Stimulated activated naive CD8-positive, alpha-beta T cell treated with anti-CD3 and anti-CD28 coated beads, Interleukin-15, amount 100 ng/mL, for 72 hours (primary cell): ENCODE measurements at regions not wholly inside any gene's neighbourhood (a gene's known extent, or its start where the extent isn't known, plus 50 kb on each side); places are given as distances from the start of the nearest gene placed in this dataset.
A peak's percentile ranks its signal among the peaks of the same experiment; 100 is the strongest.

Source experiments
- ATAC-seq: fragments of 150-1000 bp; cut with Tn5 transposase; 2 replicates; pipeline ENCODE4 v1.10.0; 2021; ENCODE audit warnings: mild to moderate bottlenecking, moderate library complexity
- DNase-seq, 2 donors: peaks; one replicate each; pipeline ENCODE4 v3.0.0; 2021 to 2022
- H3K27ac Mint-ChIP-seq, 2 donors: one replicate each; pipeline ENCODE4 v1.8.0; 2022; ENCODE audit warnings: mild to moderate bottlenecking in 2 of 2, mixed read lengths in 2 of 2, moderate library complexity in 2 of 2
- H3K27me3 Mint-ChIP-seq: one replicate; pipeline ENCODE4 v1.8.0; 2022; ENCODE audit warnings: mixed read lengths
- H3K4me1 Mint-ChIP-seq: one replicate; pipeline ENCODE4 v1.8.0; 2022; ENCODE audit warnings: mild to moderate bottlenecking, mixed read lengths
- H3K4me3 Mint-ChIP-seq, 2 donors: one replicate each; pipeline ENCODE4 v1.8.0; 2022; ENCODE audit warnings: mild to moderate bottlenecking in 2 of 2, mixed read lengths in 2 of 2, moderate library complexity in 1 of 2
- H3K9me3 Mint-ChIP-seq, 2 donors: one replicate each; pipeline ENCODE4 v1.8.0; 2022; ENCODE audit warnings: mixed read lengths in 2 of 2

DNA sequence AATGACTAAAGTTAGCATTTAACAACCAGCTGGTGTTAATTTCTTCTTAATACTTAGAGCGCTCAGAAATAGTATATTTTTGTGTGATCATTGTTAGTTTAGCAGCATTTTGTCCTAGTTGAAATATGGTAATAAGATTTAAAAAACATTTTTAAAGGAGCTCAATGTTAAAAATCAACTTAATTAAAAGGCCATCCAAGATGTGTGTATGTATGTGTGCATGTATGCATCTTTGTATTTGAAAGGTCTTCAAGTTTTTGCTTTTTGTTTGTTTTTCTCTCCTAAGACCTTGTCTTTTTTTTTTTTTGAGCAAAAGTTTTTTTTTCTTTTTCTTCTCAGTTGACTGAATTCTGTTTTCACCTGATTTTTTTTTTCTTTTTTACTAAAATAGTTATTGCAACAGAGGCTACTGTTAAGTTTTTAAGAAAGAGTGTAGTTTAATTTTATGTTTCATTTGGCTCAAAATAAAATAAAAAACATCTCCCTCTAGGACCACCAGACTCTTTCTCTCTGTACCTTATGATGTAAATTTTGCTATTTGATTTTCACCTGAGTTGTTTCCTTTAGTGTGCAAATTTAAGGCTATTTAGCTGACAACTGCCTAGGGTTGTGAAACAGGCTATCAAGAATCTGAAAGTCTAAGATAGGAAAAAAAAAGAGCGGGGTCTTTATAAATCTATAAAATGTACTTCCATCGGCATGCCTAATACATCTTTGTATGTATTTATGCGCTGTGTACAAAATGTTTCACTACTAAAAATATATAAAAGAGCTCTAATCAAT is 76.4 kb upstream of the C1GALT1 start:
- no peak overlapping the region for H3K4me3 Mint-ChIP-seq
- ATAC-seq: no peak
- H3K4me1 Mint-ChIP-seq: peaks cover 23% of the 10 kb centered on the region
- peaks cover 0 to 4% of the 10 kb centered on the region in 2 donors for H3K9me3 Mint-ChIP-seq
- H3K27me3 Mint-ChIP-seq: no peaks in the 10 kb centered on the region
- no peak overlapping the region for H3K27ac Mint-ChIP-seq
- no peak for DNase-seq

DNA sequence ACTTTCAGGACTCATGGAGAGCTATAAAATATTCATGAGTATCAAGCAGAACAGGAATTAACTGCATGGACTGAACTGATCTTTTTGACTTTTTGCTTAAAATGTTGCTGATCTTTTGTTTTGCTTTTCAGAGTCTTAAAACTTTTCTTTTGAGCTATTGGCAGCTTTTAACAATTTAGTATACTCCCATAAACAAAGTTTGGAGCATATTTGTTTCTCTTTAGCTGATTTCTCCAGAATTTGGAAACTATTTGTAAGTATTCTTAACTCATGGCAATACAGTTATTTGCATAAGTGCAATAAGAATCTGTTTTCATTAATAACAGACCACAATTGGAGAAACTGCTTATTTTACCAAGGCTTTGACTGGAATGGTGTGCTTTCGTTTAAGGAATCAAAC is 73.4 kb upstream of the C1GALT1 start:
- Mint-ChIP-seq H3K9me3 (peaks cover 0 to 4% of the 10 kb centered on the region in 2 donors), H3K4me1 (peaks cover 16% of the 10 kb centered on the region), H3K4me3 (no peak overlapping the region), H3K27ac (no peak overlapping the region), H3K27me3 (no peaks in the 10 kb centered on the region)
- ATAC-seq: no peak
- DNase-seq: no peak

DNA sequence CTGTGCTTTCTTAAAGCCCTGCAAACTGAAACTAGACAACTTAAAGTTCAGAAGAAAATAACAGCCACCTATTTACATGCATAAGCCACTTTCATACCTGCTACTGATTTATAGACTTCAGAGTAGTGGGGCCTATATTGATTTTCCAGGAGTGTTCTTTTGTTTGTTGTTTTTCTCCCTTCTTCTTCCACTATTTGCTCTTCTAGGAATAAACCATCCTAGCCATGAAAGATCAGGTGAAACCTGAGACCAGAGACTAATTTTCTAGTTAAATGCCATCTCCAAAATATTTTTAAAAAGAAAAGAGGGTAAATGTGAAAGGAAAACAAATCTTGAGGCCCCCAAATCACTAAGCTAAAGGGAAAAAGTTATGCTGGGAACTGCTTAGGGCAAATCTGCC is 72.4 kb upstream of the C1GALT1 start:
- no peak for DNase-seq
- peaks cover 0 to 4% of the 10 kb centered on the region in 2 donors for H3K9me3 Mint-ChIP-seq
- no peak overlapping the region for H3K4me3 Mint-ChIP-seq

DNA sequence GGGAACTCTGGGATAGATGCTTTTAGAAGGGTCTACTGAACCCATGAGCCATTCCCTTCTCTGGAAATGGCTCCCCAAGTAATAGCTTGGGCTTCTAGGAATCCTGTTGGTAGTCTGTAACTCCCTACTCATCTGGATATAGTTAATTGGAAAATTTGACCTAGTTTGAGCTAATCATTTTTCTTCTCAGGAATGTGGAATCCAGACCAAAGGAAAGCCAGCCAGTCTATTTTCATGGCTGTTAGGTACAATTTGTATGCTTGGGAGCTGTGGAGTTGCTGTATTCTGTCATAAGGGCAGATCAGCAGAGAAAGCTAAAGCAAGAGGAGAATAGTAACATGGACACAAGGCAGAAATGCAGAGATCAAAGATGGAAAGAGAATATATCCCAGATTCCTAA is 71.6 kb upstream of the C1GALT1 start:
- DNase-seq (no peak), ATAC-seq (no peak)
- H3K27ac Mint-ChIP-seq: no peak overlapping the region
- peaks cover under 1% of the 10 kb centered on the region for H3K4me1 Mint-ChIP-seq
- H3K4me3 Mint-ChIP-seq: no peak overlapping the region
- no peaks in the 10 kb centered on the region for H3K27me3 Mint-ChIP-seq
- H3K9me3 Mint-ChIP-seq: peaks cover 0 to 4% of the 10 kb centered on the region in 2 donors

More for the DNA sequence above, 72.4 kb upstream of the C1GALT1 start:
- Mint-ChIP-seq H3K4me1 (peaks cover 8% of the 10 kb centered on the region), H3K27me3 (no peaks in the 10 kb centered on the region), H3K27ac (no peak overlapping the region)
- ATAC-seq: no peak

DNA sequence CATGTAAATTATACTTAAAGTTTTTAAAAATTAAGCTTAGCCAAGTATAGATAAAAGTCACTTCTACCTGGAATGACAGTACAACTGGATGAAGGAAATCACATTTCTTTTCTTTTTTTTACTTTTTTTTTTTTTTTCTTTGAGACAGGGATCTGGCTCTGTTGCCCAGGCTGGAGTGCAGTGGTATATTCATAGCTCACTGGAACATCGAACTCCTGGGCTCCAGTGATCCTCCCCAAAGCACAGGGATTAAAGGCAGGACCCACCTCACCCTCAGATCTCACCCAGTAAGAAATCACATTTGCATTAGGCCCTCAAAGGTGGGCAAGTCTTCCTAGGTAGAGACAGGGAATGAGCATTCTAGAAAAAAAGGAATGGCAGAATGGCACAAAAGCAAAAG is 69.5 kb upstream of the C1GALT1 start:
- H3K4me1 Mint-ChIP-seq: no peaks in the 10 kb centered on the region
- H3K4me3 Mint-ChIP-seq: no peak overlapping the region
- no peak for ATAC-seq
- no peaks in the 10 kb centered on the region for H3K27me3 Mint-ChIP-seq
- H3K9me3 Mint-ChIP-seq: peaks cover 0 to under 1% of the 10 kb centered on the region in 2 donors
- DNase-seq: no peak
- H3K27ac Mint-ChIP-seq: no peak overlapping the region

DNA sequence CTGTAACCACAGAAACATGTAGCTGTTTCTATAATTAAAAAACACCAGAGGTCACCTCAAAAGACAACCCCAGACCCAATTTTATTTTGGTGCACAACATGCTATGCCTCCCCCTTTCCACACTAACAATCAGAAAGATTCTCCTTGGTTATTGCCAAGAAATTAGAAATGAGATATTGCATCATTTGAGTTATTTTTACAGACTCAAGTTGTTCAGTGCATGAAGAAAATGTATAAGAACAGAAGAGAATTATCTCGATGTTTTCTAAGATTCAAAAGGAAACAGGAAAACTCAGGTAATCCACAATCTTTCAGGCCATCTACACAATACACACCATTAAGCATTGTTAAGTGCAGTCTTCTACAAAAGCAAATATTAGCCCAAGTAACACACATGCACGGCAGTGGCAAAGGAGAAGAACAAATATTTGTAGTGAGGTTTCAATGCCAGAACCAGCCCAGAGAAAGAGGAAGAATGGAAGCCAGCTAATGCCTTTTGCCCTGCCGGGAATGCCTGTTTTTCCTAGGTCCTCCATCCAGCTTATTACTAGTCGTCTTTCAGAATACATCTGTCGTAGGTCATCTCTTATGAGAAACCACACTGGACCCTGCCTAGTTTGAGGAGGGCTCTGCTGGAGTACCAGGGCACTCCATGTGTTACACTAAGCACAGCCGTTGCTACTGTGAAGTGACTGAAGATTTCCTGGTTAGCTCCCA is 67.6 kb upstream of the C1GALT1 start:
- Mint-ChIP-seq H3K4me3 (no peak overlapping the region), H3K27ac (no peak overlapping the region), H3K27me3 (no peaks in the 10 kb centered on the region), H3K9me3 (no peaks in the 10 kb centered on the region), H3K4me1 (no peaks in the 10 kb centered on the region)
- ATAC-seq: no peak
- no peak for DNase-seq

DNA sequence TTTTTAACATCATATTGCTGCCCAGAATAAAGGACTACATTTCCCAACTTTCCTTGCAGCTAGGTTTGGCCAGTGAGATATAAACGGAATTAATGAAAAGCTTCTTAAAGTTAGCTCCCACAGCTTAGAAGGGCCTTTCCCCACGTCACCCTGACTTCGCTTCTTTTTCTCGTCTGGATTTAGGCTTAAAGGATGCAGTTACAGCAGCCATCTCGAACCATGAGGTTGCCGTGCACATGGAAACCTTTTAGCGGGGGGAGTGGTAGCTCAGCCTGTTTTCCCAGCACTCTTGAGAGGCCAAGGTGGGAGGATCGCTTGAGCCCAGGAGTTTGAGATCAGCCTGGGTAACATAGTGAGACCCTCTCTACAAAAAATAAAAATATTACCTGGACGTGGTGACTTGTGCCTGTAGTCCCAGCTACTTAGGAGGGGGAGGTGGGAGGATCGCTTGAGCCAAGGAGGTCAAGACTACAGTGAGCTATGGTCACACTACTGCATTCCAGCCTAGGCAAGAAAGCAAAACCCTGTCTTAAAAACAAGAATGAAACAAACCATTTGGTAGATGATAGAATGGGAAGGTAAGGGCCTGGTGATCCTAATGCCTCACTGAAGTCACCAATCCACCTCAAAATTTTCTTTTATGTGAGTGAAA is 64.3 kb upstream of the C1GALT1 start:
- Mint-ChIP-seq H3K4me1 (no peaks in the 10 kb centered on the region), H3K27me3 (no peaks in the 10 kb centered on the region), H3K4me3 (no peak overlapping the region), H3K27ac (no peak overlapping the region), H3K9me3 (no peaks in the 10 kb centered on the region)
- no peak for DNase-seq
- ATAC-seq: no peak

DNA sequence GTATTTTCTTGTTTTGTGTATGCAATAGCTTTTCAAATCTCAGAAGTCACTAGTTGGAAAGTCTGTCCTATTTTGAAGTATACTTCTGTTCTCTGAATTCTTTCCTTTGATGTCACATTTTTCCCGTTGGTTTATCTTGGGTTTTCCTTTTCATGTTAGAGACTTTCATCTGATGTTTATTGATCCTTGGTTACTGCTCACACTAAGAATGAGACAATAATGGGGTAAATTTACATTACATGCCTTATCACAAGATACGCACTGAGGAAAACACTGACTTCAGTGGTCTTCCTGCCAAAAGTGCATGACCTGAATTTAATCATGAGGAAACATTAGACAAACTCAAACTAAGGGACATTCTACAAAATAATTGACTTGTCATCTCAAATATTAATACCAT is 63.5 kb upstream of the C1GALT1 start:
- DNase-seq: no peak
- Mint-ChIP-seq H3K9me3 (no peaks in the 10 kb centered on the region), H3K4me3 (no peak overlapping the region), H3K4me1 (no peaks in the 10 kb centered on the region), H3K27ac (no peak overlapping the region), H3K27me3 (no peaks in the 10 kb centered on the region)
- ATAC-seq: no peak

DNA sequence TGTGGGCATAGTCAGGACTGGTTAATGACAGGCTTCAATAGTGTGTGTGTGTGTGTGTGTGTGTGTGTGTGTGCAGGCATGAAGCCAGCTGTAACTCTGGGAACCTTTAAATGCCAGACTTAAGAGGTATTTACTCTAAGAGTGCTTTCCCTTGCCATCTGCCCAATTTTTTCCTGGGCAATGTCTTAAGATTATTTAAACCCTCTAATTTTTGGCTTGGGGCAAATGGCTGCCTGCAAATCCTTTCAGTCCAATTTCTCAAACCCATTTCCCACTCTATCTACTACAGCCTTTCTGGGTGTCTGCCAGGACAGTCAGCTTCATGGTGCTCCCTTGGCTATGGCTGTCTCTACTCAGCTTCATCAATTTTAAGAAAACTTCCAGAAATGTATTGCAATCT is 62.6 kb upstream of the C1GALT1 start:
- ATAC-seq: no peak

DNA sequence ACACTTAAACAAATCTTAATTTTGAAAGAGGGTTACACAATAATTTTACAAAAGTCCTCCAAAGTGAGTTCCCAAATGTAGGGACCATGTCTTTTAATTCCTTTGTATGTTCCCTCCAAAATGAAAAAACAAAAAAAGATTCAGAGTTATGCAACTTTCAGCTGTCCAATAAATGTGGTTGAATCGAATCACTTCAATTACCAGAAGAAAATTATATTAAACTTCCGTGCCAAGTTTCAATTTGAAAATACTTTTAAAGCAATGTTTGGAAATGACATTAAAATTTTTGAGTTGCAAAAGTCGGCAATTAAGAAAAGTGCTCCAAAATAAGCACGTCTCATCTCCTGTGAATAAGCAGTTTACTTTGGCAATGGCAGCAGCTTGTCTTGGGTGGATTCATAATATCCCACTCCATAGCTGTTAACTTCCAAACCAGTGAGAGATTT is 60.3 kb upstream of the C1GALT1 start:
- Mint-ChIP-seq H3K9me3 (no peaks in the 10 kb centered on the region), H3K27me3 (no peaks in the 10 kb centered on the region), H3K27ac (no peak overlapping the region), H3K4me1 (no peaks in the 10 kb centered on the region), H3K4me3 (no peak overlapping the region)
- no peak for ATAC-seq
- no peak for DNase-seq

More for the DNA sequence above, 62.6 kb upstream of the C1GALT1 start:
- H3K27ac Mint-ChIP-seq: peak overlapping the region in 1 of 2 donors; percentile 50
- H3K9me3 Mint-ChIP-seq: no peaks in the 10 kb centered on the region
- H3K4me1 Mint-ChIP-seq: no peaks in the 10 kb centered on the region
- no peak overlapping the region for H3K4me3 Mint-ChIP-seq
- no peak for DNase-seq
- no peaks in the 10 kb centered on the region for H3K27me3 Mint-ChIP-seq

DNA sequence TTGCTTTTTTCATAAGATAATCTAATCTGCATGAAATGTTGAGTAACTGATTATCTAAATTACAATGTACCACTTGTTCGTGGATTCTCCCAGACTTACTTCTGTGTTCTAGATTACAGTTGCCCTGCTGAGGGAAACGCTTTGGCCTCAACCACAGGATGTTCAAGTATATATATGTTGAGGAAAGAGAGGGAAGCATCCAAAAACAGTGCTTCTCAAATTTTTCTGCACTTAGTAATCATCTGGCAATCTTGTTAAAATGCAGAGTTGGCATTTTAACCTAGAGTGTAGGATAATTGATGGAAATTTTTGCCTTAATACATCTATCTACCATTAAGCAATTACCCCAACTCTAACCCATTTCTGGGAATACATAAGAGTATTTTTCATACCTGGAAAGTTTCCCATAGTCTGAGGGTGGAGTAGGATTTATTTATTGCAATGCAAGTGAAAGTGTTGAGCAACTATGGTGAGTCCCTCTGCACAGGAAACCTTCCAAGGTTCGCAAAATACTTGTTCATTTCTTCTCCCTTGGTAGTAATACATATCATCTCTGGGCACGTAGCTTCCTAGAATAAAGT is 59.6 kb upstream of the C1GALT1 start:
- ATAC-seq: no peak
- Mint-ChIP-seq H3K27me3 (no peaks in the 10 kb centered on the region), H3K9me3 (no peaks in the 10 kb centered on the region), H3K4me3 (no peak overlapping the region), H3K4me1 (no peaks in the 10 kb centered on the region), H3K27ac (no peak overlapping the region)
- DNase-seq: no peak

DNA sequence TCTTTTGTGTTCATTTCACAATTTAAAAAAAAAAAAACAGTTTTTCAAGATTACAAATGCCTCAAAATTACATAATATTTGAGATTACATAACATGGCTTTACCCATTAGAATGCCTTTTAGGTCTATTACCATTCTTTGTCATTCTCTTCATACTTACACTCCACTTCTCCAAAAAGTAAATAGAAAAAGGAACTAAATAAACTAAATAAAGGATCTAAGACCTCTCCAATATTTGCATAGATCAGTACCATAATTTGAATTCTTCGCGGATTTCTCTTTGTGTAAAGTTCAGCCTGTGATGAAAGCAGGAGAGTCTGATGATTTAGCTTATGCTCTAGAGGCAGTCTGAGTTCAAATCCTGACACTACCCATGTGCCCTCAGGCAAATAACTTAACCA is 56.4 kb upstream of the C1GALT1 start:
- H3K4me1 Mint-ChIP-seq: no peaks in the 10 kb centered on the region

DNA sequence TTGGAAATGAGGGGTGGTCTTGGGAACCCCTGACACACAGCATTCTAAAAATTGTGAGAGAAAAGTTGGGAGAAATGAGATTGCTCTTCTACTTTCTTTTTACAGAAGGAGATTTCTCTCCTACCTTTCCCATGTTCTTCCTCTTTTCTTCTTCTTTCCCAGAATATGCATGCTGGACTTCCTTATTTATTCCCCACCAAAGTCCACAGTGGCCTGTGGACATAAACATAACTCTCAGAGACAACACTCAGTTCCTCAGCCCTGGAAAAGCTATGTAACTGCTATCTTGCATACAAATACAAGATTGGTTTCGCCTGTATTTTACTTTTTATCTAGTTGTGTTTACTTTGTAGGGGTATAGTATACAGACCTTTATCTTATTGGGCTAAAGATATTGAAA is 54.6 kb upstream of the C1GALT1 start:
- no peaks in the 10 kb centered on the region for H3K27me3 Mint-ChIP-seq
- ATAC-seq (no peak), DNase-seq (no peak)
- H3K9me3 Mint-ChIP-seq: no peaks in the 10 kb centered on the region
- H3K4me1 Mint-ChIP-seq: no peaks in the 10 kb centered on the region
- no peak overlapping the region for H3K27ac Mint-ChIP-seq
- H3K4me3 Mint-ChIP-seq: no peak overlapping the region

More for the DNA sequence above, 56.4 kb upstream of the C1GALT1 start:
- Mint-ChIP-seq H3K27me3 (no peaks in the 10 kb centered on the region), H3K27ac (no peak overlapping the region), H3K4me3 (no peak overlapping the region), H3K9me3 (no peaks in the 10 kb centered on the region)
- no peak for ATAC-seq
- DNase-seq: no peak

DNA sequence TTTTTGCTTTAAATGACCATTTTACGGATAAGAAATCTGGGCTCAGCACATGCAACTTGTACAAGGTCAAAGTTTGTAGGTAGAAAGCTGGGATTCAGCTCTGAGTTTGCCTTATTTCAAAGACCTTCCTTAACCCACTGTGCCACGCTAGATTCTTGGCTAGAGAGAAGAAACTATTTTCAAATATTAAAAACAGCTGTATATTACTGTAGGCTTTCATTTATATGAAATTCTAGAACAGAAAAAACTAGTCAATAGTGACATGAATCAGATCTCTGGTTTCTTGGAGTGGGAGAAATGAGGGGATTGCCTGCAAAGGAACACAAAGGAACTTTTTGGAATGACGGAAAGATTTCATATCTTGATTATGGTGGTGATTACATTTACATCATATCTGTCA is 53.0 kb upstream of the C1GALT1 start:
- no peak for DNase-seq
- Mint-ChIP-seq H3K4me1 (no peaks in the 10 kb centered on the region), H3K27ac (no peak overlapping the region), H3K9me3 (no peaks in the 10 kb centered on the region), H3K27me3 (no peaks in the 10 kb centered on the region), H3K4me3 (no peak overlapping the region)
- no peak for ATAC-seq

DNA sequence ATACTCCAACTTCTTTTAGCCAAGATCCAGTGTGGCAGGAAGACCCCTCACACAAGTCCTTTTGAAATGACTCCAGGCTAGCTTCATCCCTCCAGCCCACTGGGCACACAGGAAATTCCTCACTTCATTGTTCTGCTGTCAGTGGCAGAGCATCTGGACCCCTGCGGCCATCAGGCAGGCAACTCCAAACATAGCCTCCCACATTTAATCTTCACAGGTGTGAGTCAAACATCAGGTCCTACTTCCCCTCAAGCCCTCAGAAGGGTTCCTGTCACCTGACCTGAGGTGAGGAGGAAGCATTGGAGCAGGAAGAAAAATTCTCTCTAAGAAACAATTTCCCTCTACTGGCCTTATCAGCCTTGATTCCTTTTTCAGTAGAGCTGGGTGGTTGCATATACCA is 51.1 kb upstream of the C1GALT1 start:
- H3K4me1 Mint-ChIP-seq: no peaks in the 10 kb centered on the region
- DNase-seq (no peak), ATAC-seq (no peak)
- no peak overlapping the region for H3K27ac Mint-ChIP-seq
- H3K4me3 Mint-ChIP-seq: no peak overlapping the region
- H3K9me3 Mint-ChIP-seq: peaks cover 4 to 8% of the 10 kb centered on the region in 2 donors
- H3K27me3 Mint-ChIP-seq: no peaks in the 10 kb centered on the region
